CD4-positive, alpha-beta T cell treated with Interleukin-4 for 4 hours (primary cell): ENCODE measurements at regions not wholly inside any gene's neighbourhood (a gene's known extent, or its start where the extent isn't known, plus 50 kb on each side); places are given as distances from the start of the nearest gene placed in this dataset.

Experiments used
- DNase-seq: peaks from one replicate; pipeline ENCODE4 v3.0.0-alpha.2; 2020

GRCh38 chr4:186889876-186890643 is 166.4 kb upstream of the FAT1 start:
- DNase-seq = no peak

DNA sequence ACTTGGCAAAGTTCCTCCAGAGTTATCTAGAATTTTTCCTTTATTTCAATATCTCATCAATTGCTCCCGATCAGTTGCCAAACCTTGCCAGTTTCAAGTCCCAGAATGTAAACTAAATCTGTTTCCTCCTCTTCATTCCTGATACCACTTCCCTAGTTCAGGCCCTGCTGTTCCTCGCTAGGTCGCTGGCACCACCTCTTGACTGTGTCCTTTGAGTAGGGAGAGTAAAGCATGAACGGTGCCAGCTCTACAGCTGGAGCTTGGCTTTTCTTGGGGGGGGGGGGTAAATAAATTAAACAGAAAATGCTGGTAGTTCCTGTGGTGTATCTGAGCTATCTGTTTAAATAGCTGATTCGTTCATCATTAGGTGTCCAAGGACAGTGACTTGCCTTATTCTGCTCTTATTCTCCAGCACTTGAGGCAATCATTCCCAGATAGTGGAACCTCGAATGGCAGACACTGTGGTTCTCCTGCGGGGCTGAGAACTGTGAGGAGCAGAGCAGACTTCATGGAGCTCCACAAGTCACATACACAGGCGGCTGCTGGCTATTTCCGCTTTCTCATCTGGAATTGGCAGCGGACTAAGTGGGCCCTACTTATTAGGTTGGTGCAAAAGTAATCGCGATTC is 168.3 kb upstream of the FAT1 start:
- no peak for DNase-seq

- no peak for DNase-seq
Measured at GRCh38 chr4:186898367-186898766, 174.7 kb upstream of the FAT1 start.

DNA sequence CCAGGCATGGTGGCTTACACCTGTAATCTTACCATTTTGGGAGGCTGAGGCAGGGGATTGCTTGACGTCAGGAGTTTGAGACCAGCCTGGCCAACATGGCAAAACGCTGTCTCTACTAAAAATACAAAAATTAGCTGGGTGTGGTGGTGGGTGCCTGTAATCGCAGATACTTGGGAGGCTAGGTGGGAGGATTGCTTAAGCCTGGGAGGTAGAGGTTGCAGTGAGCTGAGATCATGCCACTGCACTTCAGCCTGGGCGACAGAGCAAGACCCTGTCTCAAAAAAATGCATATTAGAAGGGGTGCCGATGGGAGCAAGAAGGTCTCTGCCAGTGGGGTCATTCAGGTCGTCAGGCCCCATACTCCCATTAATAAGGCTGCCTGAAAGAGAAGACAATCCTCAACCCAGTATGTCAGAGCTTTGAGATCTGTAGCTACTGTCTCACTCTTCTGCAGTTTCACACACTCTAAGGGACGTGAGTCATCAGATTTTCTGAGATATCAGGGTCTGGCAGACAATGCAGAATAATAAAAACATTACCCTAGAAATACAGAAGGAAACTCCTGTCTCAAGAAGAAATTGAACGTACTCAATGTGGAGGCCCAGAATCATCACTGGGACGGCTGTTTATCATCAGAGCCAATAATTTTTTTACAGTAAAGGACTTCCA is 176.7 kb upstream of the FAT1 start:
- no peak for DNase-seq

DNA sequence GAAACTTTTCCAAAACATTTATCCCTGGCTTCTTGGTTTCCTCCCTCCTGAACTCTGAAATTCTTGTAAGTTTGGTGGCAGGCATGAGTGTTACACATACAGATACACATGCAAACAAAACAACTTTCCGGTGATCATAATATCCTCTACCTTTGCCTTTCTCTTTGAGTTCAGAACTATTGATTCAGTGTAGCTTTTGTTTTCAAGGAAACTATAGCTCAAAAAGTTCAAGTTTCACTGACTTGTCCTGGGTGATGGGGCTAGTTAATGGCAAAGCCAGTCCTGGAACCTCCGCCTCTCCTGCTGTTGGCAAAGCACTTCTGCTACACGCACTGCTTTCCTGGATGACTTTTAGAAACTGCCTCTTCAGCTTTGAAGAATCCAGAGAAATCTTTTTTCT is 177.3 kb upstream of the FAT1 start:
- no peak for DNase-seq

DNA sequence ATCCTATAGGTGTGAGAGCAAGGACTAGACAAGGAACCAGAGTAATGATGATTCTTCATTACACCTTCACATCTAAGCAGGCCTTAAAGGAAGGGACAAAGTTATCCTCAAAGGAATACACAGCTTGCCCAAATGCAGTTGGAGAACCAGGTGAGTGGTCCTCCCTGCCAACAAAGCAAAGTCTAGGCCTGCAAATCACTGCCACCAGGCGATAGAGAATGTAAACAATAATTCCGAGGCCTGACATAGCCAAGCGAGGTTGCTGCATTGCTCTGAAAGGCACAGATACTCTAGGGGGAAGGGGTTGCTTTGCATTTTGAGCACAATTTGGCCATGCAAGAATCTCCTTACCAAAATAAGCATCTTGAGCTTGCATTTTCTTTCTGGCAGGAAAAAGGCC is 178.2 kb upstream of the FAT1 start:
- DNase-seq = no peak

DNA sequence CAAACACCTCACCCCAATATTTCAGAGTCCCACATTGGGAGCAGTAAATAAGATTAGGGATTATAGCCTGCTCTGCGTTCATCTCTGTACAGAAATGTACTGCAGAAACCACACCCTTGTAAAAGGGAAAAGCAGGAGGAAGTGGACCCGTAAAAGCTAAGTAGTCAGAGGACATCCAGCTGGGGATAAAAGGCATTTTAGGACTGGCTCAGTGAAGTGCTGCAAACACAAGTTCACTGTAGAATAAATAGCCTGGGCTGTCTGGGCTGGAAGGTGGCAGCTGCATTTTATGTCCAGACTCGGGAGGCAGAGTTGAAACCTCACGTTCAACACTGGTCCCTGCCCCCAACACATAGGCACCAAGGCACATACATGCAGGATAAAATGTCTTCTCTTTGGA is 178.7 kb upstream of the FAT1 start:
- DNase-seq = no peak

DNA sequence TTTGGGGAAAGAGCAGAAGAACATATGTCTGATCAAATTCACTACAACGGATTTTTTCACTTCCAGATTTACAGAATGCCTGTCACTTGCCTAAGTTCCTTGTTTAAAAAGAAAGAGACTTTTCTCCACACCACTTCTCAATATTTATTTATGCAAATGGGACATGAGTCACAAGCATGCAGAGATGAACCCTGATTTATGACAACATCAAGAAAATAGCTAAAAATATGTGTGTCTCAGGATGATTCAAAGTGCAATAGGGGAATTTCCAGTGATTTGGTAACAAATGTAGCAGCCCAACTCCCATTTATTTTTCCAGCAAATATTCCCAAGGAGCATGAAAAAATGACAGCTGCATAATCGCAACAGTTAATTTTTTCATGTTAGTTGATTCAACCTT is 180.4 kb upstream of the FAT1 start:
- no peak for DNase-seq

DNA sequence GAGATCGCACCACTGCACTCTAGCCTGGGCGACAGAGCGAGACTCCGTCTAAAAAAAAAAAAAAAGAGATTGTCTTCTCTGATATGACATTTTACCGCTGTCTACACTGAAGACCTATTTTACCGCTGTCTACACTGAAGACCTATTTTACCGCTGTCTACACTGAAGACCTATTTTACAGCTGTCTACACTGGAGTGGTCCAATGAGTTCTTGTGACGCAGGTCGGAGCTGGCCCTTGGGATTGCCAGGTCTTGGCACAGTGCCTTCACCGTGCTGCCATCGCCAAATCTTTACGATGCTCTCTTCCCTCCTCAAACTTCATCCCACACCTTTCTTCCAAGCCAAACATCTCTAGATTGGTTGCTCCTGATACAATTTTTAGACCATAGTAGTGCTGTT is 183.1 kb upstream of the FAT1 start:
- DNase-seq = no peak

GRCh38 chr4:186910385-186910784 is 186.7 kb upstream of the FAT1 start:
- DNase-seq = no peak

DNA sequence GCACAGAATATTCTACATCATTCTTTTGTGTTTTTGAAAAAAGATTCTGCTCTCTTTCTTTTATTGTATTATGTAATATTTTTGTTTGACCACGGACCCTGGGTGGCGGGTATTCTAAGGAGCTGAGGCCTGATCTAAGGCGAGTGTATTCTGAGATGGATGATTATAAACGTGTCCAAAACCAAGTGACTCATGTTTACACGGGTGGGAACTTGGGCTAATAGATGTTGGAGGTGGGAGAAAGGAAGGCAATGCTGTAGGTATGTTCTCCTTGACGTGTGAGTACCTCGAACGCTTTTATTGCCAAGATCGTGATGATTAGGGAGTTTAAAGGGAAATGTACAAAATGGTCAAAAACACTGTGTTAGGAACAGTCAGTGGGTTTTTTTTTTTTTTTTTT is 188.9 kb upstream of the FAT1 start:
- no peak for DNase-seq

DNA sequence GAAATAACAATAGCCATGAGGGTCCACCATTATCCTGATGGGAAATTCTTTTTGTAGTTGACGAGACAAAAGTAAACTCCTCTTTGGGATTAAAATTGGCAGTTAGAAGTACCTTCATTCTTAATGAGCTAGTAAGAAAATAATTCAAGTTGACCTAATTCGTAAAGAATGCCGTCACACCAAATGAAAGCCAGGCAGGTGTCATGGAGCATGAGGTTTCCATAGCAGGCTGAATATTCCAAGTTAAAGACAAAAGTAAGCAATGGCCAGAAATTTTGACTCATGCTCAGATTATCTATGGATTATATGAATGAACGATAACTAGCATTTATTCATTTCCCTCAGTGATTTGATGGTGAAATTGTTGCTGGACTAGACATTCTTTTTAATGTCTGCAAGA is 192.2 kb upstream of the FAT1 start:
- DNase-seq = no peak

GRCh38 chr4:186917136-186917535 is 193.5 kb upstream of the FAT1 start:
- DNase-seq = no peak

GRCh38 chr4:186918466-186918865 is 194.8 kb upstream of the FAT1 start:
- no peak for DNase-seq

- DNase-seq = no peak
Measured at GRCh38 chr4:186919340-186919739, 195.7 kb upstream of the FAT1 start.

- no peak for DNase-seq
Measured at GRCh38 chr4:186920483-186920882, 196.8 kb upstream of the FAT1 start.

GRCh38 chr4:186920992-186921391 is 197.3 kb upstream of the FAT1 start:
- no peak for DNase-seq

- DNase-seq = no peak
Measured at GRCh38 chr4:186924723-186925122, 201.1 kb upstream of the FAT1 start.

DNA sequence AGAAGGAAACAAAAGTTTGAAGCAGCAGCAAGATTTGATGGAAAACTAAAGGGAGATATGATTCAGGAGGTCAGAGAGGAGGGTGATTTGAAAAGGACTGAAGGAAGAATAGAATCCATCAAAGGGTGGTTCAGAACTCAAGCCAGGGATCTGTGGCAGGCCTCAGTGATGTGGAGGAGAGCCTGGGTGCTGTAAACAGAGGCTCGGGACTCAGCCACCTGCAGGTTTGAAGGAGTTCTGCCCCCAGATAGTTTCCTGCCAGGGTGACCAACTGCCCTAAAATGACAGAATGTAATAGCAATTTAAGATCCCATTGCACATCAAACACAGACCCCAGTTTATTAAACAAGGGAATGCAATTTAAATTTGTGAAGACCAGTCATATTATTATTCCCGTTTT is 204.0 kb upstream of the FAT1 start:
- no peak for DNase-seq

DNA sequence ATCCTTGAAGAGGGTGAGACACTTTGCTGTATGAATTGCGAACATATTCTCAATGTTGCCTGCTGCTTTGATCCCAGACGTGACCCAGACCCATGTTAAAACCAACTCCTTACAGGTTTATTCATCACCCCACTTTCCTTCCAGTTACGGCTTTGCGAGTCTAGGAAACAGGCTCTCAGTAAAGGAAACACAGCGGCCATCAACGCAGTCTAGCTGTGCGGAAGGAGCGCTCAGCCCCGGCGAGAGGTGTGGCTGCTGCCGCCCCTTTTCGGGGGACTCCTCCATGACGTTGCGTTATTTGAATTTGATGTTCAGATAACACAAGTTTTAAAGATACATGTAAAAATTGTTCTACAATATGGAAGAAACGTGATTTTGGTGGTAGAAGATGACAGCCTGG is 206.4 kb upstream of the FAT1 start:
- no peak for DNase-seq

GRCh38 chr4:186931519-186931918 is 207.9 kb upstream of the FAT1 start:
- DNase-seq = no peak

GRCh38 chr4:186932196-186932595 is 208.5 kb upstream of the FAT1 start:
- no peak for DNase-seq

DNA sequence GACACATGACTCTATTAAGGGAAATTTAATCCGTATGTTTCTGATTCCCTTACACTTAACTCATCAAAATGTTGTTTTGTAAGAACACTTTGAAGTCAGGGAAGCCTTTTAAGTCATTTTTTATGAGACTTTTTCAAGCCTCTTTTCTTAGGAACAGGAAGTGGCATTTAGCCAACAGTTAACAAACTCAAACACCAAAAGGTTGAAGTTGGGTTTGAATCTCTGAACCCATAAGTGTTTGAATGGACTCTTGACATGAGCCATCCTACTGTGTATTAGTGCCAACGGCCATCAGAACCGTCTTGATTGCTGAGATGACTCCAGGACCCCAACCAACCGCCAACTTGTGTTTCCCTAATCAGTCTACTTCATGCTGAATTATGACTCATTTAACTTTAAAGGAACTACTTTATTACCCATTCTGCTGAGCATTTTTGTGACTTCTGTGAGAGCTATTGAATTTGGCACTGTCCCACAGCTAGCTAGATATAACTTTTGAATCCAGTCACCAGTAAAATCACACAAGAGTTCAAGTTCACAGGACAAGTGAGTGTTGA is 209.1 kb upstream of the FAT1 start:
- DNase-seq = no peak

DNA sequence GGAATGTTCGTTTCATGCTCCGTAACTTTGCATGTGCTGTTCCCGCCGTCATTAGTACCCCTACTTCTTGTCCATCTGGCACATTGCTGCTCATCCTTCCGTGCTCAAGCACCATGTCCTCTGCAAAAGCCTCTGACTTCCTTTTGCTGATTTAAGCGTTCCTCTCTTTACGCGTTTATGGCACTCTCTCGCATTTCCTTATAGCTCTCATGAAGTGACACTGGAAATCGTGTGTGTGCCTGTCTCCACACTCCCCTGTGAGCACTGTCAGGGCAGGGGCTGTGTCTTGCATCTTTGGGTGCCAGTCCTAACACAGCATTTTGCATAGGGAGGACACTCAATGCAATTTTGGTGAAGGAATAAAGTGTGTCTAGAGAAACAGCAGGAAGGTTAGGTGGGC is 210.6 kb upstream of the FAT1 start:
- DNase-seq = no peak
